DOHH2 (cell line): ENCODE measurements at regions not wholly inside any gene's neighbourhood (a gene's known extent, or its start where the extent isn't known, plus 50 kb on each side); places are given as distances from the start of the nearest gene placed in this dataset.
A peak's percentile ranks its signal among the peaks of the same experiment; 100 is the strongest.

Experiments
- H3F3A ChIP-seq: fragments of 200-600 bp; sonication (generic), shearing (Covaris generic); 2 replicates; pipeline ENCODE4 v1.6.0; 2016; ENCODE audit warnings: antibody characterized with exemption, mild to moderate bottlenecking; ENCODE audit not compliant: control insufficient read depth, insufficient read depth
- H3K27ac ChIP-seq: fragments of 200-600 bp; sonication (generic); 2 replicates; pipeline ENCODE4 v1.5.1; 2014; ENCODE audit warnings: low read depth, mild to moderate bottlenecking, low read length, moderate library complexity
- H3K27me3 ChIP-seq: fragments of 200-600 bp; sonication (generic); 2 replicates; pipeline ENCODE4 v1.6.1; 2014; ENCODE audit warnings: mild to moderate bottlenecking, low read length, mixed read lengths; ENCODE audit not compliant: control insufficient read depth
- H3K36me3 ChIP-seq: fragments of 200-600 bp; sonication (generic); 2 replicates; pipeline ENCODE4 v1.6.1; 2014; ENCODE audit warnings: mild to moderate bottlenecking, low read length, moderate library complexity, mixed read lengths; ENCODE audit not compliant: control insufficient read depth
- H3K4me1 ChIP-seq: fragments of 200-600 bp; sonication (generic); 2 replicates; pipeline ENCODE4 v1.6.1; 2014; ENCODE audit warnings: mild to moderate bottlenecking, low read length, mixed read lengths; ENCODE audit not compliant: control insufficient read depth
- H3K4me2 ChIP-seq: fragments of 200-600 bp; sonication (generic); 2 replicates; pipeline ENCODE4 v1.6.0; 2014; ENCODE audit warnings: mild to moderate bottlenecking, low read length, moderate library complexity
- H3K4me3 ChIP-seq: fragments of 200-600 bp; sonication (generic); 2 replicates; pipeline ENCODE4 v1.5.1; 2014; ENCODE audit warnings: mild to moderate bottlenecking, low read length, mixed read lengths
- H3K79me2 ChIP-seq: fragments of 200-600 bp; sonication (generic); 2 replicates; pipeline ENCODE4 v1.6.1; 2014; ENCODE audit warnings: mild to moderate bottlenecking, low read length, mixed read lengths; ENCODE audit not compliant: control insufficient read depth
- H3K9me2 ChIP-seq: fragments of 200-600 bp; sonication (generic); replicated peaks from 2 replicates; pipeline ENCODE4 v1.6.1; 2014; ENCODE audit warnings: mild to moderate bottlenecking, low read length, mixed read lengths; ENCODE audit not compliant: control insufficient read depth
- H3K9me3 ChIP-seq: fragments of 200-600 bp; sonication (generic); 2 replicates; pipeline ENCODE4 v1.6.1; 2014; ENCODE audit warnings: antibody characterized with exemption, low read length, mixed read lengths; ENCODE audit not compliant: control insufficient read depth, insufficient read depth
- H4K20me1 ChIP-seq: fragments of 200-600 bp; sonication (generic); 2 replicates; pipeline ENCODE4 v1.6.0; 2014; ENCODE audit warnings: low read depth, mild to moderate bottlenecking, antibody characterized with exemption, low read length, moderate library complexity; ENCODE audit not compliant: control insufficient read depth, insufficient read depth
- CTCF ChIP-seq: fragments of 200-600 bp; sonication (generic); IDR thresholded peaks from one replicate; pipeline ENCODE4 v1.5.1; 2014; ENCODE audit warnings: antibody characterized with exemption, mild to moderate bottlenecking, low read depth, low read length; ENCODE audit not compliant: poor library complexity, severe bottlenecking
- EZH2phosphoT487 ChIP-seq: fragments of 200-600 bp; sonication (generic); IDR thresholded peaks from 2 replicates; pipeline ENCODE4 v1.6.1; 2017; ENCODE audit warnings: borderline replicate concordance, mild to moderate bottlenecking, antibody characterized with exemption, low read length, moderate library complexity, mixed read lengths

- Histone ChIP-seq H3K27me3 (no peaks in the 10 kb centered on the region), H3K4me2 (no peak overlapping the region), H3K9me2 (no peaks in the 10 kb centered on the region)
Observed at GRCh38 chrX:99795495-99795894, 614.6 kb downstream of the PCDH19 start.

DNA sequence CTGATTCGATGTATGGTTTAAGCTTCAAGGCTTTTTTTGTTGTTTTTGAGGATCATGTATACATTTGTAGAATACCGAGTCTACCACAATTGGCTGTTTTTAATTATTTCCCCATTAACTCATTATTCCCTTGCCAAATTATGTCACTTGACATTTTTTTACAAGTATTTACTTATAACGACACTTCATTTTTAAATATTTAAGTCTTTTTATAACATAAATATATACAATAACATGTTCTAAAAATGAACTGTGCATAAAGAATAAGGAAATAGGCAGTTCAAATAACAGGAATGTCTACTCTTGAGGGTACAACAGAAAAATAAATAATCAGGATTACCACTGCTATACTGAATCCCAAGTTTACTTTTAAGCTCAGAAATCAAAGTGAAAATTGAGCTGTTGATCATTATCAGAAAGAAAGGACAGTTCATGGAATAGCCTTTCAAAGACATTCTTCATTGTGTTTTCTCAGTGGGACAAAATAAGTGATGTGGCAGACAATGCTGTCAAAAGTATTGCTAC, 627.5 kb downstream of the PCDH19 start:
- no peak overlapping the region for H3K4me2 ChIP-seq
- H3K79me2 ChIP-seq, result no peaks in the 10 kb centered on the region
- no peaks in the 10 kb centered on the region for H3K27me3 ChIP-seq
- H4K20me1 ChIP-seq, result no peaks in the 10 kb centered on the region
- H3K9me2 ChIP-seq, result no peaks in the 10 kb centered on the region
- H3F3A ChIP-seq, result no peaks in the 10 kb centered on the region
- no peak for TF ChIP-seq CTCF
- TF ChIP-seq EZH2phosphoT487, result no peak
- no peaks in the 10 kb centered on the region for H3K9me3 ChIP-seq
- H3K4me1 ChIP-seq, result no peaks in the 10 kb centered on the region
- H3K27ac ChIP-seq, result no peak overlapping the region
- no peak overlapping the region for H3K4me3 ChIP-seq
- no peaks in the 10 kb centered on the region for H3K36me3 ChIP-seq

More at GRCh38 chrX:99795495-99795894, 614.6 kb downstream of the PCDH19 start:
- Histone ChIP-seq H3K9me3 (no peaks in the 10 kb centered on the region), H3F3A (no peaks in the 10 kb centered on the region), H4K20me1 (no peaks in the 10 kb centered on the region), H3K4me3 (no peak overlapping the region), H3K36me3 (no peaks in the 10 kb centered on the region), H3K79me2 (no peaks in the 10 kb centered on the region), H3K4me1 (no peaks in the 10 kb centered on the region), H3K27ac (no peak overlapping the region)
- TF ChIP-seq CTCF (peak; percentile 7), EZH2phosphoT487 (no peak)

- H3K4me3 ChIP-seq, result no peak overlapping the region
- H3K9me3 ChIP-seq, result no peaks in the 10 kb centered on the region
- H3K9me2 ChIP-seq, result no peaks in the 10 kb centered on the region
- H4K20me1 ChIP-seq, result no peaks in the 10 kb centered on the region
- no peak overlapping the region for H3K27ac ChIP-seq
- TF ChIP-seq CTCF (no peak), EZH2phosphoT487 (no peak)
- no peak overlapping the region for H3K4me2 ChIP-seq
- H3K79me2 ChIP-seq, result no peaks in the 10 kb centered on the region
- no peaks in the 10 kb centered on the region for H3K4me1 ChIP-seq
- no peaks in the 10 kb centered on the region for H3K27me3 ChIP-seq
- H3K36me3 ChIP-seq, result no peaks in the 10 kb centered on the region
- H3F3A ChIP-seq, result no peaks in the 10 kb centered on the region
Observed at GRCh38 chrX:99777912-99778311, 632.2 kb downstream of the PCDH19 start.
